ENCODE measurements at regions not wholly inside any gene's neighbourhood (a gene's known extent, or its start where the extent isn't known, plus 50 kb on each side); places are given as distances from the start of the nearest gene placed in this dataset.

DNA sequence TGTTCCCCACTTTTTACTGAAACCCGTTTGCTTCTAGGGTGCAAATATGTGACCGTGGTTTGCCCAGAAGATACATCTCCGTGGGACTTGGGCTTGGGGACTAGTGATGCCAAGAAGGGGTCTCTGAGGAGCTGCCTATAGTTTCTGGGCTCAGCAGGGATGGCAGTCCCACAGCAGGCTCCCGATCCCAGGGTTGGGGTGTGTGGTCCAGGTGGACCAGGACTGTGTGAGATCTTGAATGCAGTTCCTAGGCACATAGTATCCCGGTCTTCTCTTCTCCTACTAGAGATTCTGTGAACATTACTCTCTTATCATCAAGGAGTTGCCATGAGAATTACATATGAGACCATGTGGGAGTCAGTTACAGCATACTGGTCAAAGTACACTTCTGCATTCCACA, 435.8 kb upstream of the SPRED2 start:
- Histone ChIP-seq H3K4me1 (ENCODE audit: insufficient read depth, low read length, poor library complexity, severe bottlenecking) (no peaks in the 10 kb centered on the region), H3K36me3 (ENCODE audit: insufficient read depth, low read length) (no peaks in the 10 kb centered on the region), H2AFZ (ENCODE audit: low read length) (no peak overlapping the region), H3F3A (ENCODE audit: low read depth) (no peaks in the 10 kb centered on the region), H4K20me1 (ENCODE audit: insufficient read depth, low read length, poor library complexity, severe bottlenecking) (no peaks in the 10 kb centered on the region), H3K9ac (ENCODE audit: low read depth, low read length, poor library complexity, severe bottlenecking) (no peak overlapping the region), H3K9me2 (replicated peaks; ENCODE audit: low read depth, low read length) (no peaks in the 10 kb centered on the region), H3K4me2 (ENCODE audit: low read depth, low read length, poor library complexity, severe bottlenecking) (no peak overlapping the region), H3K79me2 (ENCODE audit: insufficient read depth, low read length) (no peaks in the 10 kb centered on the region), H3K4me3 (ENCODE audit: low read length, poor library complexity, severe bottlenecking) (no peak overlapping the region), H3K9me3 (ENCODE audit: insufficient read depth, low read depth, low read length) (no peaks in the 10 kb centered on the region), H3K27me3 (ENCODE audit: insufficient read depth, low read length, poor library complexity, severe bottlenecking) (no peaks in the 10 kb centered on the region)
- no peak for TF ChIP-seq EZH2phosphoT487 (IDR thresholded peaks at IDR 0.05; ENCODE audit: borderline replicate concordance)
- TF ChIP-seq, protein P1, sequence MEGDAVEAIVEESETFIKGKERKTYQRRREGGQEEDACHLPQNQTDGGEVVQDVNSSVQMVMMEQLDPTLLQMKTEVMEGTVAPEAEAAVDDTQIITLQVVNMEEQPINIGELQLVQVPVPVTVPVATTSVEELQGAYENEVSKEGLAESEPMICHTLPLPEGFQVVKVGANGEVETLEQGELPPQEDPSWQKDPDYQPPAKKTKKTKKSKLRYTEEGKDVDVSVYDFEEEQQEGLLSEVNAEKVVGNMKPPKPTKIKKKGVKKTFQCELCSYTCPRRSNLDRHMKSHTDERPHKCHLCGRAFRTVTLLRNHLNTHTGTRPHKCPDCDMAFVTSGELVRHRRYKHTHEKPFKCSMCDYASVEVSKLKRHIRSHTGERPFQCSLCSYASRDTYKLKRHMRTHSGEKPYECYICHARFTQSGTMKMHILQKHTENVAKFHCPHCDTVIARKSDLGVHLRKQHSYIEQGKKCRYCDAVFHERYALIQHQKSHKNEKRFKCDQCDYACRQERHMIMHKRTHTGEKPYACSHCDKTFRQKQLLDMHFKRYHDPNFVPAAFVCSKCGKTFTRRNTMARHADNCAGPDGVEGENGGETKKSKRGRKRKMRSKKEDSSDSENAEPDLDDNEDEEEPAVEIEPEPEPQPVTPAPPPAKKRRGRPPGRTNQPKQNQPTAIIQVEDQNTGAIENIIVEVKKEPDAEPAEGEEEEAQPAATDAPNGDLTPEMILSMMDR (conservative IDR thresholded peaks at IDR 0.05; ENCODE audit: low read length), result no peak

DNA sequence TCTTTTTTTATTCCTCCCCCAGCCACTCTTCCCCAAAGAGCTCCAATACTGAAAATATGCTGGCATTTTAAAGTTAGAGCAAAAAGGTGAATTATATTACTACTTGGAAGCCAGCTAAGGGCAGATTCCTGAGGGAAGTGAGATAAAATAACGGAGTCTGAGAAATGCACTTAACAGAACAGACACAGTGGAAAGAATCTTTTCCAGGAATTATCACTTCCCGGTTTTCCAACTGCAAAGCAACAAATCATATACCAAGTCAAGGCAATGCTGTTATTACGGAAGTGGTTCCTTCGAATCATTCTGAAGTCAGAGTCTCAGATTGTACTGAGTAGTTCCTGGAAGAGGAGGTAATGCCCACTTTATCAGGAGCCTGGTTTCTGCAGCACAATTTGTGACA, 435.0 kb upstream of the SPRED2 start:
- H3K9ac ChIP-seq (ENCODE audit: low read depth, low read length, poor library complexity, severe bottlenecking), result no peak overlapping the region
- H3K4me1 ChIP-seq (ENCODE audit: insufficient read depth, low read length, poor library complexity, severe bottlenecking), result no peaks in the 10 kb centered on the region
- H3F3A ChIP-seq (ENCODE audit: low read depth), result no peaks in the 10 kb centered on the region
- H3K9me2 ChIP-seq (replicated peaks; ENCODE audit: low read depth, low read length), result no peaks in the 10 kb centered on the region
- H3K9me3 ChIP-seq (ENCODE audit: insufficient read depth, low read depth, low read length), result no peaks in the 10 kb centered on the region
- H3K79me2 ChIP-seq (ENCODE audit: insufficient read depth, low read length), result no peaks in the 10 kb centered on the region
- H3K4me2 ChIP-seq (ENCODE audit: low read depth, low read length, poor library complexity, severe bottlenecking), result no peak overlapping the region
- H4K20me1 ChIP-seq (ENCODE audit: insufficient read depth, low read length, poor library complexity, severe bottlenecking), result no peaks in the 10 kb centered on the region
- no peak for TF ChIP-seq EZH2phosphoT487 (IDR thresholded peaks at IDR 0.05; ENCODE audit: borderline replicate concordance)
- TF ChIP-seq, protein P1 (conservative IDR thresholded peaks at IDR 0.05; ENCODE audit: low read length), result no peak
- H3K4me3 ChIP-seq (ENCODE audit: low read length, poor library complexity, severe bottlenecking), result no peak overlapping the region
- H3K36me3 ChIP-seq (ENCODE audit: insufficient read depth, low read length), result no peaks in the 10 kb centered on the region
- H3K27me3 ChIP-seq (ENCODE audit: insufficient read depth, low read length, poor library complexity, severe bottlenecking), result no peaks in the 10 kb centered on the region
- no peak overlapping the region for H2AFZ ChIP-seq (ENCODE audit: low read length)

DNA sequence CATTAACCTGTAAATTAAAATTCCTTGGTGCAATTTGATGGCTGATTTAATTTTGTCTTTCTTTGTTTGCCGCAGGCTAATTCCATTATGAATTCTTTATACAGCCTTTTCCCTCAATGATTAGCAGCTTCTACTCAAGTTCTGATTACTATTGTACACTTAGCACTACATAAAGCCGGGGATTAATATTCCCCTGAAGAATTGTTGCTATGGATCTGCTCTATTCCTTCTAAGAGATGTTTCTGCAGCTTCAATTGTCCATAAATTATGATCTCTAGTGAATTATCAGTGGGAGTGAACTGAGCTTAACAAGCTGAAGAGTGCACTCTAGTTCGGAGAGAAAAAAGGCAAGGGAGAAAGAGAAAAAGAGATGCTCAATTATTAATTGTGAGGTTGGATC, 433.7 kb upstream of the SPRED2 start:
- Histone ChIP-seq H4K20me1 (ENCODE audit: insufficient read depth, low read length, poor library complexity, severe bottlenecking) (no peaks in the 10 kb centered on the region), H3K9me2 (replicated peaks; ENCODE audit: low read depth, low read length) (no peaks in the 10 kb centered on the region), H3K9ac (ENCODE audit: low read depth, low read length, poor library complexity, severe bottlenecking) (no peak overlapping the region), H2AFZ (ENCODE audit: low read length) (no peak overlapping the region), H3K9me3 (ENCODE audit: insufficient read depth, low read depth, low read length) (no peaks in the 10 kb centered on the region), H3K4me2 (ENCODE audit: low read depth, low read length, poor library complexity, severe bottlenecking) (no peak overlapping the region), H3K36me3 (ENCODE audit: insufficient read depth, low read length) (no peaks in the 10 kb centered on the region), H3K79me2 (ENCODE audit: insufficient read depth, low read length) (no peaks in the 10 kb centered on the region), H3F3A (ENCODE audit: low read depth) (no peaks in the 10 kb centered on the region), H3K4me3 (ENCODE audit: low read length, poor library complexity, severe bottlenecking) (no peak overlapping the region), H3K27me3 (ENCODE audit: insufficient read depth, low read length, poor library complexity, severe bottlenecking) (no peaks in the 10 kb centered on the region), H3K4me1 (ENCODE audit: insufficient read depth, low read length, poor library complexity, severe bottlenecking) (no peaks in the 10 kb centered on the region)
- TF ChIP-seq, protein P1 (conservative IDR thresholded peaks at IDR 0.05; ENCODE audit: low read length), result no peak
- no peak for TF ChIP-seq EZH2phosphoT487 (IDR thresholded peaks at IDR 0.05; ENCODE audit: borderline replicate concordance)

All from Loucy (cell line).